Upper lobe of left lung (tissue), 4 donors: ENCODE measurements at regions not wholly inside any gene's neighbourhood (a gene's known extent, or its start where the extent isn't known, plus 50 kb on each side); places are given as distances from the start of the nearest gene placed in this dataset.

Source experiments
- CTCF ChIP-seq, 6 experiments: fragments of 450-650 bp in 4 of 6; fragments of 200-600 bp in 2 of 6; sonication (generic) in 2 of 6; IDR thresholded peaks; one replicate each; pipeline ENCODE4 v1.5.1; 2016 to 2019; ENCODE audit warnings: antibody characterized with exemption in 6 of 6
- POLR2A ChIP-seq, 4 donors: fragments of 450-650 bp; IDR thresholded peaks; one replicate each; pipeline ENCODE4 v1.5.1; 2016 to 2017; ENCODE audit warnings: antibody characterized with exemption in 4 of 4, mild to moderate bottlenecking in 2 of 4
- POLR2AphosphoS5 ChIP-seq, 2 donors: sonication (generic); formaldehyde crosslinking; IDR thresholded peaks; one replicate each; pipeline ENCODE4 v1.5.1; 2017; ENCODE audit warnings: antibody characterized with exemption in 2 of 2

GRCh38 chr7:83739527-83739926 is 90.6 kb upstream of the SEMA3E start:
- no peak for TF ChIP-seq POLR2A (IDR thresholded peaks at IDR 0.05)
- TF ChIP-seq CTCF (IDR thresholded peaks at IDR 0.05): no peak
- no peak for TF ChIP-seq POLR2AphosphoS5 (IDR thresholded peaks at IDR 0.05)
